Nephron (organoid): ENCODE measurements at regions not wholly inside any gene's neighbourhood (a gene's known extent, or its start where the extent isn't known, plus 50 kb on each side); places are given as distances from the start of the nearest gene placed in this dataset.

ENCODE experiments used
- H3K27ac Mint-ChIP-seq, 3 experiments: 2 replicates each; pipeline ENCODE4 v1.8.0; 2020; ENCODE audit warnings: mixed read lengths in 3 of 3, mild to moderate bottlenecking in 2 of 3, moderate library complexity in 1 of 3
- H3K27me3 Mint-ChIP-seq: 2 replicates; pipeline ENCODE4 v1.8.0; 2021; ENCODE audit warnings: low read depth, mild to moderate bottlenecking, moderate library complexity, mixed read lengths
- H3K36me3 Mint-ChIP-seq: 2 replicates; pipeline ENCODE4 v1.8.0; 2020; ENCODE audit warnings: low read depth, mixed read lengths
- H3K4me1 Mint-ChIP-seq: 2 replicates; pipeline ENCODE4 v1.8.0; 2020; ENCODE audit warnings: mixed read lengths
- H3K4me3 Mint-ChIP-seq, 3 experiments: 2 replicates each; pipeline ENCODE4 v1.8.0; 2020; ENCODE audit warnings: mild to moderate bottlenecking in 3 of 3, mixed read lengths in 3 of 3, moderate library complexity in 2 of 3
- H3K9me3 Mint-ChIP-seq: 2 replicates; pipeline ENCODE4 v1.8.0; 2020; ENCODE audit warnings: mixed read lengths
- CTCF ChIP-seq, 3 experiments: fragments of 200-600 bp; sonication (generic); IDR thresholded peaks; one replicate each; pipeline ENCODE4 v1.5.0; 2021; ENCODE audit warnings: antibody characterized with exemption in 3 of 3; ENCODE audit not compliant: unreplicated experiment in 3 of 3

- no peak overlapping the region for H3K4me3 Mint-ChIP-seq
- H3K9me3 Mint-ChIP-seq: no peaks in the 10 kb centered on the region
- peaks cover 9% of the 10 kb centered on the region for H3K27me3 Mint-ChIP-seq
- no peak overlapping the region for H3K27ac Mint-ChIP-seq
- peaks cover 11% of the 10 kb centered on the region for H3K4me1 Mint-ChIP-seq
- TF ChIP-seq CTCF (IDR thresholded peaks at IDR 0.05; ENCODE audit: unreplicated experiment in 3 of 3): no peak
- no peaks in the 10 kb centered on the region for H3K36me3 Mint-ChIP-seq
Observed at GRCh38 chr16:77610496-77610895, 111.8 kb upstream of the NUDT7 start.

DNA sequence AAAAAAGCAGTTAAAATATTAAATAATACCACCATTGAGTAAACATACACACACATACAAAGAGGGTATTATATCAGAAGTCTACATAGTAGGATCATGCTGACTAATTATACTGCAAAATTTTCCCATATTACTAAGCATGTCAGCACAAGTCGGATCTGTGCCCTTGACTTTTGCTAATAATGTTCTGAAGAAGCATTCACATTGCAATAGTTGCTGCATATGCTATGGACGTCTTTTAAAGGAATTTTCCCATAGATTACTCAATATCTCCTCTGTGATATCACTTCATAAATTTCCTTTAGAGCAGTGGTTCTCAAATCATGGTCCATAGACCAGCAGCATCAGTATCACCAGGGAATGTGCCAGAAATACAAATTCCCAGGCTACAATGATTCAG, 110.9 kb upstream of the NUDT7 start:
- Mint-ChIP-seq H3K9me3 (no peaks in the 10 kb centered on the region), H3K4me3 (no peak overlapping the region), H3K27me3 (peaks cover 2% of the 10 kb centered on the region), H3K4me1 (peaks cover 14% of the 10 kb centered on the region), H3K36me3 (no peaks in the 10 kb centered on the region), H3K27ac (no peak overlapping the region)
- no peak for TF ChIP-seq CTCF (IDR thresholded peaks at IDR 0.05; ENCODE audit: unreplicated experiment in 3 of 3)

GRCh38 chr16:77612596-77612995, 109.7 kb upstream of the NUDT7 start:
- no peaks in the 10 kb centered on the region for H3K36me3 Mint-ChIP-seq
- H3K9me3 Mint-ChIP-seq: no peaks in the 10 kb centered on the region
- peak overlapping the region in 1 of 3 experiments; percentile 26 for H3K27ac Mint-ChIP-seq

GRCh38 chr16:77613095-77613494, 109.2 kb upstream of the NUDT7 start:
- H3K27ac Mint-ChIP-seq: no peak overlapping the region
- TF ChIP-seq CTCF (IDR thresholded peaks at IDR 0.05; ENCODE audit: unreplicated experiment in 3 of 3): no peak
- H3K4me1 Mint-ChIP-seq: peaks cover 24% of the 10 kb centered on the region
- no peaks in the 10 kb centered on the region for H3K36me3 Mint-ChIP-seq
- H3K27me3 Mint-ChIP-seq: peaks cover 1% of the 10 kb centered on the region
- no peak overlapping the region for H3K4me3 Mint-ChIP-seq
- H3K9me3 Mint-ChIP-seq: no peaks in the 10 kb centered on the region

More at GRCh38 chr16:77612596-77612995, 109.7 kb upstream of the NUDT7 start:
- peaks cover 19% of the 10 kb centered on the region for H3K4me1 Mint-ChIP-seq
- H3K27me3 Mint-ChIP-seq: no peaks in the 10 kb centered on the region
- no peak for TF ChIP-seq CTCF (IDR thresholded peaks at IDR 0.05; ENCODE audit: unreplicated experiment in 3 of 3)
- H3K4me3 Mint-ChIP-seq: no peak overlapping the region

GRCh38 chr16:77617553-77617952, 104.8 kb upstream of the NUDT7 start:
- Mint-ChIP-seq H3K27me3 (peaks cover 8% of the 10 kb centered on the region), H3K4me3 (peak overlapping the region in 1 of 3 experiments; percentile 26), H3K36me3 (no peaks in the 10 kb centered on the region), H3K27ac (peak overlapping the region in 2 of 3 experiments; percentile 25 to 48), H3K9me3 (no peaks in the 10 kb centered on the region), H3K4me1 (peaks cover 22% of the 10 kb centered on the region)
- TF ChIP-seq CTCF (IDR thresholded peaks at IDR 0.05; ENCODE audit: unreplicated experiment in 3 of 3): no peak

DNA sequence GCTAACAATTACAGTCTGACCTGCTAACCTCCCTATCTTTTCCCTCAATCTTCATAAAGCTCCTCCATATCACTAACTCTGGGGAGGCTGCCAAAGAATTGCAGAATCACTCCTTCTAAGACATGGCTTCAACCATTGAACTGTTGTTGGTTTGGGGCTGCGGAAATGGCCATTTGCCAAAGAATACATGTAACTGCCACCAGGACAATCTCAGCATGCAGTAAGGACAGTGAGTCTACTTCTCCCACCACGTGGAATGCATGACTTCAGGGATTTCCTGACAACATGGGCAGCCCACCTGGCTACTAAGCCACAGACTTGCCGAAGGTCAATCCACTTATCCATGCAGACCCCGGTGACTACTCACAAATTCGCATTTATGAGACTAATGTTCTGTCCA, 104.3 kb upstream of the NUDT7 start:
- TF ChIP-seq CTCF (IDR thresholded peaks at IDR 0.05; ENCODE audit: unreplicated experiment in 3 of 3): no peak

More for the DNA sequence above, 104.3 kb upstream of the NUDT7 start:
- Mint-ChIP-seq H3K27ac (peak overlapping the region in 2 of 3 experiments; percentile 48 to 60), H3K9me3 (no peaks in the 10 kb centered on the region), H3K36me3 (no peaks in the 10 kb centered on the region), H3K4me1 (peaks cover 17% of the 10 kb centered on the region), H3K27me3 (peaks cover 8% of the 10 kb centered on the region), H3K4me3 (no peak overlapping the region)
